SW 1271 (cell line): ENCODE measurements at regions not wholly inside any gene's neighbourhood (a gene's known extent, or its start where the extent isn't known, plus 50 kb on each side); places are given as distances from the start of the nearest gene placed in this dataset.
"Not testable (repeated sequence)": the region's sequence is repeated elsewhere in the genome, so short reads cannot be mapped to it uniquely, and the experiment has no call there.

Source experiments
- DNase-seq, 2 experiments: peaks; one replicate each; lab custom pipeline; 2025; lab: John Stamatoyannopoulos, UW

DNA sequence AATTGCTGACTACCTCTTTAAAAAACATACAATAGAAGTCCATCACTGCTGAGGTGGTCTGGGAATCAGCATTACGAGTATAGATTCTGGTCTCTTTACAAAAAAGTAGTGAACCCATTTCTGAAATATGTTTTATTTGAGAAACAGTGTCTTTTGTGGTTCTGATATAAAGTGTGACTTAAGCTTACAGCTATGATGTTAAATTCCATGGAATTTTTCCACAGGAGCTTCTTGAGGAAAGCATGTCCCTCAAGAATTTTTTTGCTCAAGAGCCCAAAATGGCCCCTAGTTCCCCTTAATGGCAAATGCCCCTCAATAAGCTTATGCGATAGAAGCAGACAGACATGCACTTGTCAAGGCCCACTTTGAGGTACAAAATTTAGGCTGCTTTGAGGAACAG is 265.7 kb downstream of the FAM170A start:
- no peak for DNase-seq

DNA sequence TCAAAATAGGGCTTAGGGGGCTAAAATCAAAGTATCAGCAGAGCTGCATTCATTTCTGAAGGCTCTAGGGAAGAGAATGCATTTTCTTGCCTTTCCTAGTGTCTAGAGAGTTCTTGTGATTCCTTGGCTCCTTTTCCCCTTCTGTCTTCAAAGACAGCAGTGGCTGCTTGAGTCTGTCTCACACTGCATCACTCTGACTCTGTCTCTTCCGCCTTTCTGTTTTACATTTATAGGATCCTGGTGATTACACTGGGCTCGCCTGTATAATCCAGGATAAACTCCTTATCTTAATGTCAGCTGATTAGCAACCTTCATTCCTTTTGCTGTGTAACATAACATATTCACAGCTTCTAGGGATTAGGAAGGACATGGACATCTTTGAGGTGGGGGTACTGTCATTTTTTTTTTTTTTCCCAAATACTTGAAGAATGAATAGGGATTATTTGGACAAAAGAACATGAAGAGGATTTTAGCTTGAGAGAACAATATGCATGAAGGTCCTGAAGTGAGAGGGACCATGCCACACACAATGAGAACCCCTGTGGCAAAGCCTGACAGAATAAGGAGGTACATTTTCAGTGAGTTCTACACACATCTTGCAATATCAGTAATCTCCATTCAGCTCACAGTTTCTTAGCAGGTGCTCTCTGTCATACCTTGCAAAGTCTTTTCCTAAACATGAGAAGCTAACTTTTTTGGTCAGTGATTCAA is 267.6 kb downstream of the FAM170A start:
- no peak for DNase-seq

DNA sequence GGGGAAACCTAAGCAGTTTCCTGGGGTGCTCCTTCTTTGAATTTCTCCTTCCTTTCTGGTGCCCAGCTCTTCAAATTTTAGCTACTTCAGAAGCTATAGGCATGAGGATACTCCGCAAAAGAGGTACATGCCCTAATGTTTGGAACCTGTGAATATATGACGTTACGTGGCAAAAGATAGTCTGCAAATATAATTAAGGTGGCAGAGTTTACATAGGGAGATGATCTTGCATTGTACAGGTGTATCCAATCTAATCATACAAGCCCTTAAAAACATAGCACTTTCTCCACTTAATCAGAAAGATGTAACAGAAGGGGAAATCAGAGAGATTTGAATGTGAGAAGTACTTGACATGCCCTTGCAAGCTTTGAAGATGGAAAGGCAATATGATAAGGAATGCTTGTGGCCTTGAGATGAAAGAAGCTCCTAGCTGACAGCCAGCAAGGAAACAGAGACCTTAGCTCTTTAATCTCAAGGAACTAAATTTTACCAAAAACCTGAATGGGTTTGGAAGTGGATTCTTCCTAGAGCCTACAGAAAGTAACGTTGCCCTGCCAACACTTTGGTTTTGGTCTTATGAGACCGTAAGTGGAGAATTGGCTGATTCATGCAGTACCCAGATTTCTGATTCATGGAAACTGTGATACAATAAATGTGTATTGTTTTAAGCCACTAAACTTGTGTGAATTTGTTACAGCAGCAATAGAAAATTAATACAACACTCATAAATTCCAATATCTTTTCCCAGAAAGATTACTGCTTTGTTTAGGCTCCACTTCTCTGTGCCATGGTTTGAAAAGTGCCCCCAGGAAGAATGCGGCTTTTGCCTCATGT is 268.4 kb downstream of the FAM170A start:
- DNase-seq: no peak

DNA sequence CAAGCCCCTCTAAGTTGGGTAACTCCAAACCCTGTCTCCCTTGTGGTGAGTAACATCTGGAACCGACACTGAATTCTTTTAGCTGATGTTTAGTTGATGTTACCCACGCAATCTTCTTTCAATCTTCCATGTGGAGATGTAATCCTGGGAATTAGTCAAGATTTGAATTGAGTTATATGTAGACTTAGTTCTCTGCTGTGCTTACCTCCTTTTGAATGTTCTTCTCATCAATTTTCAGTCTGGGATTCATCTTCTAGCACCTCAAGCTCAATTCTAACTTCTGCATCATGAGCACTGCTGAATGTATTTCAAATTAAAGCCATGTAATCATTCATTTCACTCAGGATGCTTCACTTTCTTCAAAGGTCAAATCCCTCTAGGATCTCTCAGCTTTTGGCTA is 270.6 kb downstream of the FAM170A start:
- no peak for DNase-seq

DNA sequence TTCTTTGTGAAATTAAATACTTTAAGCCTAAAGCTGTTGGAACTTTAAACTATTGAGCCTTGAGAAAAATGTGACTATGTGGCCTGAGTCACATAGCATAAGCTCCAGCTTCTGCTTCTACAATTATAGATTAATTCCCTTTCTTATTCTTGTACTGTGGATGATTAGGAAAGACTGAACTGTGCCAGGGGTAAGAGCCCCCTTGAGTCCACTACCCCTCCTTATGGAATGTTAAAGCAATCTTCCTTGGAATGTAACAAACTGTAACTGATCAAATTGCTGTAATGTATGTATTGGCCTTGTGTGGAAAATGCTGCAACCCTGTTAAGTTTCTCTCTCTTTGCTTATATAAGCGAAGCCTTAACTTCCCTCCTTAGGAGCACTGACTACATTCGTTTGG is 273.2 kb downstream of the FAM170A start:
- no peak for DNase-seq

DNA sequence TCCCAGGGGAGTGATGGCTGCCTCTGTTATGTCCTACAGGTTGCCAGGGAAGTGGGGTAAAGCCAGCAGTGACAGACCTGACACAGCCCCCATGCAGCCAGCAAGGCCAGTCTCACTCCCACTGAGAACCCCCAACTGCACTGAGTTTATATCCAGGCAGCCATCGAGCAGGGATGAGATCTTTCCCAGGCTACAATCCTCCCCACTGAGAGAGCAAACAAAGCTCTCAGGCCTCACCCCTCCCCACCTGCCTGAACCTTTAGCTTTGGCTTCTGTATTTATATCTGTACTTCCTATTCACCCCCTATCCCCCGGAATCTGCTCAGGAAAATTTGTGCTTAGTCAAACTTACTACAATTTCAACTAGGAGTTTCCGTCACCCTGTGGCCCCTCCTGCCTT is 284.1 kb downstream of the FAM170A start:
- no peak for DNase-seq

DNA sequence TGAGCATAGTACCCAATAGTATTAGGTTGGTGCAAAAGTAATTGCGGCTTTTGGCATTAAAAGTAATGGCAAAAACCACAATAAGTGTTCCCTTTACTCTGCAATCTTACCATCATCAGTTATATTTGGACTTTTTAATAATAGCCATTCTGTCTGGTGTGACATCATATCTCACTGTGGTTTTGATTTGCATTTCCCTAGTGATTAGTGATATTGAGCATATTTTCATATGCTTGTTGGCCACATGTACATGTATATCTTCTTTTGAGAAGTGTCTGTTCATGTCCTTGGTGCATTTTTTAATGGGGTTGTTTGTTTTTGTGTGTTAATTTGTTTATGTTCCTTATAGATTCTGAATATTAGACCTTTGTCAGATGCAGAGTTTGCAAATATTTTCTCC is 289.9 kb downstream of the FAM170A start:
- no peak for DNase-seq

DNA sequence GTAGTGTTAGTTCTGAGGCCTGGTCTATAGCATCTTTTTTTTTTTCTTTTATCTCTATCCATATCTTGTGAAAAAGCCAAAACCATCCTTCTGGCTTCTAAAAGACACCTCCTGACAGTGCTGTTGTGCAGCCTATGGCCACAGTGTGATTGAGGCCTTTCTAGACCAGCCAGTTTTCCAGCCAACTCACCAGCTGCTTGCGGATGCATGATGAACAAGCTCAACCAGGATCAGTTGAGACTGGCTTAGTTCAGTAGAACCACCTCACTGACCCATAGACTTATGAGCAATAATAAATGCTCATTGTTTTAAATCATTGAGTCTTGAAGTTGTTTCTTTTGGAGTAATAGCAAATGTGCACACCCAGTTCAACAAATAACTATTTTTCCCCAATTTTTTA is 296.9 kb downstream of the FAM170A start:
- DNase-seq: no peak

DNA sequence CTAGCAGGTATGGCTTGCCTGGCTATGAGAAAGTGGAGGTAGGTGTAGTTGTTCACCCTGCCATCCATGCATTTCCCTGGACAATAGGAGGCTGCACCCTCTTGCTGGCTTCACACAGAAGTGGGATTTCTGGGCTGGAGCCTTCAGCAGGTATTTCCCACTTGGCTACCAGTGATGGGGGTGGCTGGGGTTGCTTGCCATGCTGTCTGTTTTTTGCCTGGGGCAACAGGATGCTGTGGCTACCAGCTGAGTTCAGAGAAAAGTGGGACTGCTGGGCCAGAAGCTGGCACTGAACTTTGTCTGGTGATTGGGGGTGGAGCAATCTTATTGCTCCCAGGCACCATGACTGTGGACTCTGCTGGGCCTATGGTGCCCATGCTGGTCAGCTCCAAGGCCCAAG is 299.6 kb downstream of the FAM170A start:
- no peak for DNase-seq

DNA sequence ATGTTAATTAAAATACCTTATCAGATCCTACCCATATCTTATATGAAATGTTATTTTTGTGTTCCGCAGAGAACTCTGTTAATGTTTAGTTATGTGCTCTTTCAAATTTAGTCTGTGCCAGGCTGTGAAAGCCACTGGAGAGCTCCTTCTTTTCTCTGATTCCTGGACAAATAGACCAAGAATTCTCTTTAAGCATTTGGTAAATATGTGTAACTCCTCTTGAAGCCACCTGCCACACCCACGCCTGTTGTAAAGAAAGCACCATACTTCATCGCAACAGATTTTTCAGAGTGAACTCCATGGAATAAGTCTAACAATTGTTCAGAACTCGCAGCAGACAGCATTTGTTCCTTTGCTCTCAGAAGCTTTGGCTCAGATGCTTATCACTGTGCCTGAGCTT is 301.1 kb downstream of the FAM170A start:
- no peak for DNase-seq

DNA sequence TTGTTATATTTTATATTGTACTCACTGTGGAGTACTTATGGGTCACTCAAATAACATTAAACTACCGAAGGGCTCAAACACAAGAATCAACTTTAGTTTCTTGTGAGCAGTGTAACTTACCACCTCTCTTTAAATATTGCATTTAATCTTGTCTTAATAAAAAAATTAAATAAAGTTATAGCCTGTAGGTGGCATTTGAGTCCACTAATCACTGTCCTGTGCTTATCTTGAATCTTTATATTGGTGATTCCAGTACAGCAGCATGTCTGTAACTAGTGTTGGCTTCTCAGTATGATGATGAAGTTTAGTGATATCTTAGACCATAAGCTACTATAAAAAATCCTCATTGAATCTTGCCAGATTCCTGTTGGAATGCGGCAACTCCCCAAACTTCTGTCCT is 313.8 kb downstream of the FAM170A start:
- DNase-seq: peak in 1 of 2 experiments; percentile 18

DNA sequence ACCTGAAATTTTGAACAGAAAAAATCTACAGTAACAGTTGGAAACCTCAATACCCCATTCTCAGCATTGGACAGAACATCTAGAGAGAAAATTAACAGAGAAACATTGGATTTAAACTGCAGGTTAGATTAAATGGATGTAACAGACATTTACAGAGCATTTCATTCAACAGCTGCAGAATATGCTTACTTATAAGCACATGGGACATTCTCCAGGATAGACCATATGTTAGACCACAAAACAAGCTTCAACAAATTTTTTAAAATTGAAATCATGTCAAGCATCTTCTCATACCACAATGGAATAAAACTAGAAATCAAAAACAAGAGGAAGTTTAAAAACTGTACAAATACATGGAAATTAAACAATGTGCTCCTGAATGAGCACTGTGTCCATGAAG is 316.3 kb downstream of the FAM170A start:
- no peak for DNase-seq

DNA sequence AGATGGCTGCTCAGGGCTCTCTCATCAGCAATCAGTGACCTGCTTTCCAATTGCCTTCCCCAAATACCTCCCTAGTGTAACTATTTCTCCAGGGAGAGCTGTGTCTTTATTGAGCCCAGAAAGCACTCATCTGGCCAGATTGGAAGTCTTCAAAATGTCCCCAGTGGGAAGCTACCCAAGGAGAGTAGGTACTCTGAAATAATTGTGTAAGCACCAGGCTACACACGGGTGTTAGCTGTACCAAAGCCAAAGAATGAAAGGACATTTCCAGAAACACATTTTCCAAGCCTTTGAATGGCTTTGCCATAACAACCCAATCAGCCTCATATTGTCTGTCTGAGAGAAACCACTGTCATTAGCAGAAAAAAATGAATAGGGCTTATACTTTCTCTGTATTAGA is 318.8 kb downstream of the FAM170A start:
- no peak for DNase-seq

DNA sequence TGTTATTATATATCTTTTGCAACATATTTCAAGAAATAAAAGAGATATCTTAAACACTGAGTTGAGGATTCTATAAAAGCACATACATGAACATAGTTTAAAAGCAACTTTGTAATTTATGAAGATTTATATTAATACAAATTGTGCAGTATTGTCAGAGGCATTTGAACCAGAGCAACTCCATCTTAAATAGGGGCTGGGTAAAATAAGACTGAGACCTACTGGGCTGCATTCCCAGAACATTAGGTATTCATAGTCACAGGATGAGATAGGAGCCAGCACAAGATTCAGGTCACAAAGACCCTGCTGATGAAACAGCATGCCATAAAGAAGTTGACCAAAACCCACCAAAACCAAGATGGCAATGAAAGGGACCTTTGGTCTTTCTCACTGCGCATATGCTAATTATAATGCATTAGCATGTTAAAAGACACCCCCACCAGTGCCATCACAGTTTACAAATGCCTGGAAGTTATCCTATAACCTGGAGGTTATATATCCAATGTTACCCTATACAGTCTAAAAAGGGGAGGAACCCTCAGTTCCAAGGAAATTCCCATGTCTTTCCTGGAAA is 320.2 kb downstream of the FAM170A start:
- DNase-seq: no peak

DNA sequence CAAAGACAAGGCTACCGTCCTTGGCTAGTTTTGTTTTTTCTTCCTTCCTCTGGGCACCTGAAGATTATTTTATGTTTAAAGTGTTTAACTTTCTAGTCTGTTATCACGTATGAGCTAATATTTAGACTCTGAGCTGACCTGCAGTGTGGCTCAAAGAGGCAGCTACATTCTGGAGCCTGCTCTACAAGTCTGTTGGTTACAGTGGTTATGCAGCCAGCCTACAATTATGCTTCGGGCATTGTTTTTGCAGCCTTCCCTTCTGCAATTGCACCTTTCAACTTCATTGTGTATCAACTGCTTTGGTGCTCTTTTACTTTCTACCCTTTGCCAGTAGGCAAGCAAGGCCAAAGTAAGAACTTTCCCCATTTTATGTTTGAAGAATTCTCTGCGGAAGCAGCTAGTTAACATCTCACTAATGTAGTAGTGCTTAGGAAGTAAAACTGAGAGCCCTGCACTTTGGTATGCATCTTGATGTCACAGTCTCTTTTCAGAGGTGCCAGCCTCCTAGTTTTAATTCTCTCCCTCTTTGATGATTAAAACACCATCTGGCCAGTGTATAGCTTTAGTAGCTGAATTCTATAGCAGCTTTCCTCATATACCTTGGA is 322.1 kb downstream of the FAM170A start:
- DNase-seq: no peak

DNA sequence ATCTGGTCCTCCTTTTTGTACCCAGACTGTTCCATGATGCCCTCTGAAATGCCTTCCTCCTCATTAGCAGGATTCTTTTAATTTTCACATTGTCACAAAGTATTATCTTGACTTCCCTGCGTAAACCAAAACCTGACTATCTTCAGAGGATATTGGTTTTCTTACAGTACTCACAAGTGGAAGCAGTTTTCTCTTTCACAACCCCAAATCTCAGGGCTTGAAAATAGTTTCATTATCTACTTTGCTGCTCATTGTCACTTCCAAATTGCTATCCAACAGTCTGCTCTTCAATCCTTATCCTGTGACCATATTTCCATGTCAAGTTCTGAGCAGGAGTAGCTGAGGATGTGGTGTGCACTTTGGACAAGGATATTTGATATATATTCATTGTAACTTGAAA is 324.1 kb downstream of the FAM170A start:
- no peak for DNase-seq

DNA sequence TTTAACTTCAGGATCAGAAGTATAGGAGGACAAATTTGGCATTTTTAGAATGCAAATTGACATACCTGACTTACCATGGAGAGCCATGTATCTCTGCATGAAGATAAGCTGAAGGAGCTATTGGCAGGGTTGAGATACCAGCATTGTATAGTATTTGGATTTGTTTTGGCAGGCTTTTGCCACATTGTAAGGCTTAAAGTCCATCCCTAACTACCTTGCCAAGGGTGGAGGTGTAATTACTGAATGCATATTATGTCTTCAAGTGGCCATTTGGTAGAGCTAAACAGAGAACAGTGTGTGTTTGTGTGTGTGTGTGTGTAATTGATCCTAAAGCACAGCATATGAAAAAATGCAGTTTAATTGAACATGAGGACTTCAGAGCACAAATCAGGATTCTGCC is 324.7 kb downstream of the FAM170A start:
- no peak for DNase-seq

DNA sequence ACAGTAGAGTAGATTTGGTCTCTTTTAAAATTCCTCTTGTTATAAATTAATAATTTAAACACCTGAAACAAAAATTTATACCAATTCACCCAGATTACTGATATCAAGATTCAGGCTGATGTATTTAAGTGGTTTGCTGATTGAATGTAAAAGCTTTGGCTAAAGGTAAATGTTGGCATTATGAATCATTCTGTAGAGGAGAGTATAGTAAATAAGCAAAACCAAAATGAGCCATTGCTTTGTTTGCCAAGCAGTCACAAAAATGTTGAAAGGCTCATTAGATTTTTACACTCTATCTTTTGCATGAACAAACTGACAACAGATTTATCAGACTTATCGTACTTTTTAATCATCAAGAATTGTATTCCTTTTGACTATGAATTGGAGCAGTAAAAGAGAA is 332.6 kb downstream of the FAM170A start:
- DNase-seq: no peak

DNA sequence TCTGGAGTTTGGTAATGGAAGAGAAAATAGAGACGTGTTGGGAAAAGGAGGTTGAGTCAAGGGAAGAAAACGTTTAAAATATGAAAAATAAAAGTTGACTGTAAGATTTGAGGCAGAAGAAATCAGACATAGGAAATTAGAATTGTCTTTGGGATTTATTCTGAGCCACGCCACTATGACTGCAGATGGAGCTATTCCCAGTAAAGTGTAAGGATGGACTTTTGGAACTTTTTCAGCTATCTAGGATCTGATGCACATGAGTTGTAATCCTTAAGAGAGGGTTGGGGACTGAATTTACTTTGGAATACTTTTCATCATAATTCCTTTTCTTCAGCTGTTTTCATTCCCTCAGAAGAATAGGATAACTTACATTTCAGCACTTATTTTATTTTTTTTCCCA is 336.7 kb downstream of the FAM170A start:
- no peak for DNase-seq

DNA sequence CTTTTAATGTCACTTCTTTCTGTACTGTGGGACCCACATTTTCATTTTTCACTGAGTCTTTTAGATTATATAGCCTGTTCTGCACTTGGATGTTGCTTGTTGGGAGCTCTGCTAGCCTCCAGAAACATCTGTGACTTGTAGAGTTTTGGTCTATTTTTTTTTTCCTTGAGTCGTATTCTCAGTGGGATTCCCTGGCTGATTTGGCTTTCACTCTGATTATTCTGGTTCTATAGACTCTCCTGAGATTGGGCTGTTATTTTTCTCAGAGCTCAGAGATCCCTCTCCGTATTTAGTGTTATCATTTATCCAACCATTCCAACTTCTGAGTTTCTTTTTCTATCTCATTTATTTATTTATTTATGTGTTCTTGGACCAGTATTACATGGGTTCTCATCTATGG is 339.3 kb downstream of the FAM170A start:
- no peak for DNase-seq

DNA sequence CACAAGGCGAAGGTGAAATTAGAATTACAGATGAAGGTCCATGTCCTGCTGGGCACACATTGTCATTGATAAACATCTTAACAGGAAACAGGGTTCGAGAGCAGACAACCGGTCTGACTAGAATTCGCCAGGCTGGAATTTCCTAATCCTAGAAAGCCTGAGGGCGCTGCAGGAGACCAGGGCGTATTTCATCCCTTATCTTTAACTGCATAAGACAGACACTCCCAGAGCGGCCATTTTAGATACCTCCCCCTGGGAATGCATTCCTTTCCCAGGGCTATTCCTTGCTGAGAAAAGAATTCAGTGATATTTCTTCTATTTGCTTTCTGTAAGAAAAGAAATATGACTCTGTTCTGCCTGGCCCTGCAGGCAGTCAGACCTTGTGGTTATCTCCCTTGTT is 357.7 kb downstream of the FAM170A start:
- not testable (repeated sequence) for DNase-seq

DNA sequence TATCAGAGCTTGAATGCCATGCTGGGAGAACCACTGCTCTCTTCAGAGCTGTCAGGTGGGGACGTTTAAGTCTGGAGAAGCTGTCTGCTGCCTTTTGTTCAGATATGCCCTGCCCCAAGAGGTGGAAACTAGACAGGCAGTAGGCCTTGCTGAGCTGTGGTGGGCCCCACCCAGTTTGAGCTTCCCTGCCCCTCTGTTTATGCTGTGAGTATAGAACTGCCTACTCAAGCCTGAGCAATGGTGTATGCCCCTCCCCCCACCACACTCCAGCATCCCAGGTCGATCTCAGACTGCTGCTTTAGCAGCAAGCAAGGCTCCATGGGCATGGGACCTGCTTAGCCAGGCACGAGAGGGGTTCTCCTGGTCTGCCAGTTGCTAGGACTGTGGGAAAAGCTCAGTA is 362.3 kb downstream of the FAM170A start:
- DNase-seq: no peak

DNA sequence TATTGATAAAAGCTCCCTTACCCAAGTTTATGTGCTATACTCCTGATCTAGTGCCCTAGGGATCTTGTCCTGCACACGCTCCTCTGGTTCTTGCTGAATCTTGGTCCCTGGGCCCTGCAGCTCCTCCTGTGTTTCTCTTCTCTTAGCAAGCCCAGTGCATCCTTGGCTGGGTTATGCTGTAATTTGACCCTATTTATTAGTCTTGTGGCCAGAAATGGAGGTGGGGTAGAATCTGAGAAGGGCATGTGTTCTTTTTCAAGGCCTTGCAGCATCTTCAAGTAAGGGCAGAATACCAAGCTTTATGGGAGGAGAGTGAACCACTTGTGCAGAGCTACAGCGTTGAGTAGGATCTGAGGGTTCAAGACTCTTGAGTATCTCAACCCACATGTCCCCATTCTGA is 366.8 kb downstream of the FAM170A start:
- DNase-seq: no peak
